Spleen (tissue), 11 donors: ENCODE measurements at regions not wholly inside any gene's neighbourhood (a gene's known extent, or its start where the extent isn't known, plus 50 kb on each side); places are given as distances from the start of the nearest gene placed in this dataset.

Experiments used
- DNase-seq: peaks from one replicate; pipeline ENCODE4 v3.0.0-alpha.2; 2020
- H3K27ac ChIP-seq, 8 donors: fragments of 200-600 bp; sonication (generic) in 7 of 8; 1 replicate in 4 of 8; 2 replicates in 4 of 8; pipeline versions ENCODE4 v1.5.0 to v1.8.0; 2016 to 2021; ENCODE audit warnings: inconsistent platforms in 4 of 8, mild to moderate bottlenecking in 4 of 8, moderate library complexity in 1 of 8
- H3K27me3 ChIP-seq, 7 donors: fragments of 200-600 bp; sonication (generic) in 6 of 7; replicated peaks in 1 of 7; 1 replicate in 4 of 7; 2 replicates in 3 of 7; pipeline versions ENCODE4 v1.5.0 to v1.8.0; 2016 to 2021; ENCODE audit warnings: inconsistent platforms in 3 of 7, mild to moderate bottlenecking in 1 of 7
- H3K36me3 ChIP-seq, 6 donors: fragments of 200-600 bp; sonication (generic) in 5 of 6; 1 replicate in 4 of 6; 2 replicates in 2 of 6; pipeline versions ENCODE4 v1.5.0 to v1.8.0; 2016 to 2021; ENCODE audit warnings: inconsistent platforms in 2 of 6
- H3K4me1 ChIP-seq, 6 donors: fragments of 200-600 bp; sonication (generic) in 5 of 6; 1 replicate in 3 of 6; 2 replicates in 3 of 6; pipeline versions ENCODE4 v1.5.0 to v1.8.0; 2016 to 2021; ENCODE audit warnings: inconsistent platforms in 3 of 6
- H3K4me3 ChIP-seq, 8 donors: fragments of 200-600 bp; sonication (generic) in 7 of 8; 1 replicate in 4 of 8; 2 replicates in 4 of 8; pipeline versions ENCODE4 v1.5.0 to v1.8.0; 2016 to 2021; ENCODE audit warnings: inconsistent platforms in 4 of 8, mild to moderate bottlenecking in 4 of 8, moderate library complexity in 2 of 8
- H3K9me3 ChIP-seq, 8 donors: fragments of 200-600 bp; sonication (generic) in 7 of 8; 1 replicate in 4 of 8; 2 replicates in 4 of 8; pipeline versions ENCODE4 v1.5.0 to v1.8.0; 2016 to 2021; ENCODE audit warnings: inconsistent platforms in 4 of 8
- POLR2A ChIP-seq, 3 donors: fragments of 450-650 bp; IDR thresholded peaks; one replicate each; pipeline ENCODE4 v1.5.1; 2017; ENCODE audit warnings: antibody characterized with exemption in 3 of 3, mild to moderate bottlenecking in 1 of 3
- POLR2AphosphoS5 ChIP-seq, 3 donors: sonication (generic); formaldehyde crosslinking; IDR thresholded peaks; one replicate each; pipeline ENCODE4 v1.5.1; 2017; ENCODE audit warnings: antibody characterized with exemption in 3 of 3
- WGBS, 5 donors: extraction: QIAGEN DNeasy Blood & Tissue Kit in 3 of 5; methylation state at CpG; one replicate each; pipeline versions ENCODE4 v1.1.5 to v1.1.7; 2013 to 2018; 5-methylcytosine and 5-hydroxymethylcytosine counted together
- intact Hi-C: fragments of 100-400 bp; cut with DNase I; formaldehyde crosslinking; loops from one replicate; pipeline ENCODE4 v1.15.0; 2023; ENCODE audit warnings: low total_unique reads
- TF ChIP-seq, protein P1 (sequence below), 11 experiments: fragments of 200-600 bp in 7 of 11; fragments of 450-650 bp in 4 of 11; sonication (generic) in 4 of 11; IDR thresholded peaks in 8 of 11; conservative IDR thresholded peaks in 3 of 11; 1 replicate in 7 of 11; 2 replicates in 4 of 11; pipeline versions ENCODE4 v1.4.0 to v1.8.0; 2016 to 2021; ENCODE audit warnings: antibody characterized with exemption in 11 of 11, inconsistent platforms in 4 of 11, mild to moderate bottlenecking in 1 of 11
- donor health status: healthy with polysubstance abuse.
- donor health status: DM: no; HTN: no; CAD: no; lungs with moderate emphysema.
- donor health status: DM: no; HTN: no; CAD: no.
- donor health status: Bipolar disorder and iron deficiency.
- donor health status: healthy.
- donor health status: DM: no; HTN: no; CAD: no.
- donor health status: DM: yes; HTN: yes; CAD: no.

DNA sequence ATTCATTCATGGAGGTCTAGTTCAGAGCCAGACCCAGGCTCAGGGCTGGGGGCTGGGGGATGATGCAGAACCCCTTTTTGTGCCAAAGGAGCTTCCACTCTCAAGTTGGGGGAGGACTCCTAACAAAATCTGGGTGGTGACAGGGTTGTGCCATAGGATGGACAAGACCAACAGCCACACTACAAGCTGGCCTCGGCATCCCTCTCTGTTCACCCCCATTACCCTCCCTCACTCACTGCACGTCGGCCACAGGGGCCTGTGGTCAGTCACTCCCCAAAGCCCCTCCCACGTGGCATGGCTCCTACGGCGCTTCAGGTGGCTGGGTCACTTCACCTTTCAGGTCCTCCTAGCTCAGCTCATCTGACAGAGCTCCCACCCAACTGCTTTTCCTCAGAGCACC, 348.7 kb upstream of the ZMIZ1 start:
- H3K4me3 ChIP-seq, result no peak overlapping the region
- no peak overlapping the region for H3K27ac ChIP-seq
- no peaks in the 10 kb centered on the region for H3K9me3 ChIP-seq
- H3K4me1 ChIP-seq, result no peaks in the 10 kb centered on the region
- no peak for DNase-seq
- TF ChIP-seq, protein P1, sequence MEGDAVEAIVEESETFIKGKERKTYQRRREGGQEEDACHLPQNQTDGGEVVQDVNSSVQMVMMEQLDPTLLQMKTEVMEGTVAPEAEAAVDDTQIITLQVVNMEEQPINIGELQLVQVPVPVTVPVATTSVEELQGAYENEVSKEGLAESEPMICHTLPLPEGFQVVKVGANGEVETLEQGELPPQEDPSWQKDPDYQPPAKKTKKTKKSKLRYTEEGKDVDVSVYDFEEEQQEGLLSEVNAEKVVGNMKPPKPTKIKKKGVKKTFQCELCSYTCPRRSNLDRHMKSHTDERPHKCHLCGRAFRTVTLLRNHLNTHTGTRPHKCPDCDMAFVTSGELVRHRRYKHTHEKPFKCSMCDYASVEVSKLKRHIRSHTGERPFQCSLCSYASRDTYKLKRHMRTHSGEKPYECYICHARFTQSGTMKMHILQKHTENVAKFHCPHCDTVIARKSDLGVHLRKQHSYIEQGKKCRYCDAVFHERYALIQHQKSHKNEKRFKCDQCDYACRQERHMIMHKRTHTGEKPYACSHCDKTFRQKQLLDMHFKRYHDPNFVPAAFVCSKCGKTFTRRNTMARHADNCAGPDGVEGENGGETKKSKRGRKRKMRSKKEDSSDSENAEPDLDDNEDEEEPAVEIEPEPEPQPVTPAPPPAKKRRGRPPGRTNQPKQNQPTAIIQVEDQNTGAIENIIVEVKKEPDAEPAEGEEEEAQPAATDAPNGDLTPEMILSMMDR (IDR thresholded peaks at IDR 0.05 in 8 of 11, conservative IDR thresholded peaks at IDR 0.05 in 3 of 11), result no peak
- no peak for TF ChIP-seq POLR2AphosphoS5 (IDR thresholded peaks at IDR 0.05)
- TF ChIP-seq POLR2A (IDR thresholded peaks at IDR 0.05), result no peak
- H3K36me3 ChIP-seq, result no peaks in the 10 kb centered on the region
- peaks cover 0 to 14% (median 0%) of the 10 kb centered on the region in 7 donors for H3K27me3 ChIP-seq
- 76 to 89% (median 80%) methylated on average over 6 of the region's 6 CpGs for WGBS, 5 donors
- intact Hi-C loops, result no loop called here

DNA sequence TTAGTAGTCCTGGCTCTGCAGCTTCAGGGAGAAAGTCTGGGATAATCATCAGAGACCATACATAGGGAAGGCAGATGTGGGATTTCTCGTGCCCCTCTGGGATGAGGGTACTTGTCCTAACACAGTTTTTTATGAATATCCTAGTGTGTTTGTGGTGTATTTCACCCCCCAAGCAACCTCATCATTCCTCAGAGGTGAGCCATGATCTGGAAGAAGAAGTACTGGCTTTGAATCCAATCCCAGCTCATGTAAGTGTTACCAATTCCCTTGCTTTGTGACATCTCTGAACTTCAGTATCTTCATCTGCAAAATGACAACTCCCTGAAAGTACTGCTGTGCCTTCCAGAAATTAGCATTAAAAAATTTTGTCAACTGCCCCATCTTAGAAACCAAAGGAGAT, 347.5 kb upstream of the ZMIZ1 start:
- TF ChIP-seq, protein P1 (IDR thresholded peaks at IDR 0.05 in 8 of 11, conservative IDR thresholded peaks at IDR 0.05 in 3 of 11), result no peak
- TF ChIP-seq POLR2AphosphoS5 (IDR thresholded peaks at IDR 0.05) (no peak), POLR2A (IDR thresholded peaks at IDR 0.05) (no peak)
- Histone ChIP-seq H3K36me3 (no peaks in the 10 kb centered on the region), H3K4me1 (no peaks in the 10 kb centered on the region), H3K27ac (no peak overlapping the region), H3K4me3 (no peak overlapping the region), H3K9me3 (no peaks in the 10 kb centered on the region), H3K27me3 (peaks cover 0 to 14% (median 0%) of the 10 kb centered on the region in 7 donors)
- WGBS, 5 donors, result 86 to 100% (median 100%) methylated on average over 1 of the region's 1 CpG
- DNase-seq, result no peak
- intact Hi-C loops, result no loop called here

DNA sequence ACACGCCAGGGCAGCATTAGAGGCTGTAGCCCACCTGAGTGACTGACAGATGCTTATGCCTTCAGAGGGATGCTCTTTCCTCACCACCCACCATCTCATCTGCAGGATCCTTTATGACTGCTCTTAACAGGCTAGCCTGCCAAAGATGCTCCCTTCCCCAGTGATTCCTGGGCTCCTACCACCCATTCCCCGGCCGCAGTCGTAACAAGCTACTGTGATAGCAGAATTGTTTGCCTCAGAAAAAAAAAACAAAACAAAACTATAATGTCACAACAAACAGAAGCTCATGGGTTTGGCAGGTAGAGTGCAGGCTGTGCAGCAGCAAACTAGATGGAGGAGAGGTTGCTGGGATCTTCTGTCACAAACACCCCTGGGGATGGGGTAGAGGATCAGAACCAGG, 343.9 kb upstream of the ZMIZ1 start:
- no peaks in the 10 kb centered on the region for H3K36me3 ChIP-seq
- no peak for DNase-seq
- peaks cover 0 to 11% (median 0%) of the 10 kb centered on the region in 7 donors for H3K27me3 ChIP-seq
- intact Hi-C loops, result no loop called here
- H3K4me1 ChIP-seq, result peaks cover 0 to 14% (median 3%) of the 10 kb centered on the region in 6 donors
- no peaks in the 10 kb centered on the region for H3K9me3 ChIP-seq
- no peak overlapping the region for H3K4me3 ChIP-seq
- no peak for TF ChIP-seq POLR2AphosphoS5 (IDR thresholded peaks at IDR 0.05)
- no peak for TF ChIP-seq POLR2A (IDR thresholded peaks at IDR 0.05)
- TF ChIP-seq, protein P1 (IDR thresholded peaks at IDR 0.05 in 8 of 11, conservative IDR thresholded peaks at IDR 0.05 in 3 of 11), result no peak
- H3K27ac ChIP-seq, result no peak overlapping the region
- WGBS, 5 donors, result 89 to 95% (median 93%) methylated on average over 4 of the region's 4 CpGs

DNA sequence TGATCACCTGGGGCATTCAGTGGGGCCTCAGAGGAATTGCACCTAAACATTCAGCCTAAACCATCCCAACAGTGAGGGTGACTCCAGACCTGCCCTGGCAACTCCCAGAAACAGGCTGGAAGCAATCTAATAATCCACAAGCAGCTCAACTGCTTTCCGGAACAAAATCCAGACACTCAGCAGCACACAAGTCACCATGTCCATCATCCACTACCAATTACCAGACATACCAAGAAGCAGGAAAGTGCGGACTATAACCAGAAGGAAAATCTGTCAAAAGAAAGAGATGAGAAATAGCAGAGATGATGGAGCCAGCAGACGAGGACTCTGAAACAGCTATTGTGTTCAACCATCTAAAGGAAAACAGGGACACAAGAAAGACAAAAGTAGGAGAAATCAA, 342.6 kb upstream of the ZMIZ1 start:
- intact Hi-C loops, result no loop called here
- no peak for TF ChIP-seq POLR2A (IDR thresholded peaks at IDR 0.05)
- TF ChIP-seq, protein P1 (IDR thresholded peaks at IDR 0.05 in 8 of 11, conservative IDR thresholded peaks at IDR 0.05 in 3 of 11), result no peak

More for the DNA sequence above, 342.6 kb upstream of the ZMIZ1 start:
- Histone ChIP-seq H3K4me1 (peaks cover 0 to 14% (median 3%) of the 10 kb centered on the region in 6 donors), H3K36me3 (no peaks in the 10 kb centered on the region), H3K4me3 (no peak overlapping the region), H3K27ac (no peak overlapping the region), H3K9me3 (no peaks in the 10 kb centered on the region), H3K27me3 (peaks cover 0 to 6% (median 0%) of the 10 kb centered on the region in 7 donors)
- 83 to 98% (median 92%) methylated on average over 3 of the region's 3 CpGs for WGBS, 5 donors
- DNase-seq, result no peak
